COLO668 (cell line): ENCODE measurements at regions not wholly inside any gene's neighbourhood (a gene's known extent, or its start where the extent isn't known, plus 50 kb on each side); places are given as distances from the start of the nearest gene placed in this dataset.
"Not testable (repeated sequence)": the region's sequence is repeated elsewhere in the genome, so short reads cannot be mapped to it uniquely, and the experiment has no call there.

Source experiments
- DNase-seq: peaks from one replicate; lab custom pipeline; 2025; ENCODE audit not compliant: unreplicated experiment; lab: John Stamatoyannopoulos, UW

- not testable (repeated sequence) for DNase-seq
These were observed 247.5 kb downstream of the SPATA31A6 start for GRCh38 chr9:42430674-42431615.

GRCh38 chr9:42431616-42432010, 248.2 kb downstream of the SPATA31A6 start:
- DNase-seq = not testable (repeated sequence)

DNA sequence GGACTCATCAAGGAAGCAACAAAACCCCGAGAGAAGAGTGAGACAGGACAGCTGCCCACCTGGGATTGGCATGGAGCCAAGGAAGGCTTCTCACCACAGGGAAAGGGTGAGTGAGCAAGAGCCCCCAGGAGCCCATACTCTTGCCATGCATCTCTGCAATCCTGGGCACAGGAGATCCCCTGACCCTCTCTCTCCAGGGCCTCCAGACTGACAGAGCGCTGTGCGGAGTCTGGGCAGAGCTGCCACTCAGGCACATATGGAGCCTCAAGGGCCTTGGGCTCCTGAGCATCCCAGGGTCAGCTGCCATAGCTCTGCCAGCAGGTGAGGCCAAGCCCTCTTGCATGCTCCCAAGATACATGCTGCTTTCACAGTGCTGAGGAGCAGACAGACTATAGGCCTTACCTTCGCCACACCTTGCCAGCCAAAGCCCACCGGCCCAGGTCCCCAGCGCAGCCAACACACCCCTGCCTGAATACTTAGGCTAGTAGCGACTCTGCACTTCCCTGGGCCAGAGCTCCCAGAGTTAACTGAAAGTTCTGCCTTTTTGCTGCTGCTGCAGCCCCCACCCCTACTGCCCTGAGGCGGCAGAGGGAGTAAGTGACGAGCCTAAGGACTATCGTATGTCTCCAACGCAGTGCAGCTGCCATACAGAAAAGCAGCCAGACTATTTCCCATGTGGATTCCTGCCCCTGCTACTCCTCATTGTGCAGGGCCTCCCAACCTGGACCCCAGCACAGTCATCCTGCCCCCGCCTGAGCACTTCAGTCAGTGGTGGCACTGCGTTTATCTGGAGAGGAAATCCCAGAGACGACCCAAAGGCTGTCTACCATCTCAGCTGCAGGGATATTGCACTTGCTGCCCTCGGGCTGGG, 251.6 kb downstream of the SPATA31A6 start:
- DNase-seq = peak; percentile 11

- DNase-seq = not testable (repeated sequence)
These were observed 252.4 kb downstream of the SPATA31A6 start for GRCh38 chr9:42435715-42436342.

- not testable (repeated sequence) for DNase-seq
These were observed 253.7 kb downstream of the SPATA31A6 start for GRCh38 chr9:42437057-42437759.

- not testable (repeated sequence) for DNase-seq
These were observed 259.2 kb downstream of the SPATA31A6 start for GRCh38 chr9:42442680-42443079.

DNA sequence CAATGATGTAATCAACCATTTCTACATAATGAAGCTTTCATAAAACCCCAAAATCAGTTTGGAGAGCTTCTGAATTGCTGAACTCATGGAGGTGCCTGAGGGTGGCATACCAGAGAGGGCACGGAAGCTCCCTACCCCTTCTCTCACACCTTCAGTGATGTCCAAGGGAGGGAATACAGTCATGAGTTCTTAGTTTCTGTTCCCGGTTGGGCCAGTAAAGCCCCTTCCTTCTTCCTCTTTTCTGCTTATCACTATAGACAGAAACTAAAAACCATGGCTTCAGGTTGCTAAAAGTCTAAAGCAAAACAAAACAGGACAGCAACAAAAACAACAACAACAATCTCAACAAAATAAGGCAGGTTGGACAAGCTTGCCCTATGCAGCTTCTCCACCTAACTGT, 260.0 kb downstream of the SPATA31A6 start:
- DNase-seq = not testable (repeated sequence)

- not testable (repeated sequence) for DNase-seq
These were observed 278.0 kb downstream of the SPATA31A6 start for GRCh38 chr9:42461436-42461835.

DNA sequence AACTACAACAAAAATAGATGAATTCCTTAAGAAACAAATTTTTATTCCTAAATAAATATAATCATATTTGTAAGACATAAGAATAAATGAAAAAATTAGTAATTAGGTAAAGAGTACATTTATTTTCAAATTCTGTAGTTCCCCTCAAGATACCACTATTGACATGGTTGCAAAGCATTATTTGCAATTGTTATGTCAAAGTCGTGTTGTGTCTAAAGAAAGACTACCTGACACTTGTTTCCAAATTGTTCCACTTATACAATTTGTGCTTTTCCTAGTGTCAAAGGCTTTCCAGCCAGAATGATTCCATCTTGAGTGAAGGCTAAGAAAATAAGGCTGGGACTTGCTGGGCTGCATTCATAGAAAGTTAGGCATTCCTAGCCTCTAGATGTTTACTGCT, 278.4 kb downstream of the SPATA31A6 start:
- DNase-seq = not testable (repeated sequence)

DNA sequence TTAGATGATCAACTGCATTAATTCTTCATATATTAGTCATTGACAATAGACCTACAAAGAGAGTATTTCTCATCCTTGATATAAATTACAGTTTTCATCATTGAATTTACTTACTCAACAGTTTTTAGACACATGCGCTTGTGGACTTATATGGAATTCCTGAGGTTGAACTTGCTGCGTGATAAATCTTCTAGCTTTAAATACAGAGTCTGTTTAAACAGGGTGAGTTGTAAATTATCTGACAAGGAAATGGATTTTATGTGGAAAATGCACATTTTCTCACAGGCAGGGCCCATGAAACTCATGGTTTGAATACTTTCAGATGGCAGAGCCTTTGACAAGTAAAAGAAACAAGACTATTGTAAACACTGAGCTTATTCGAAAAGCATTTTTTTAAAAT, 280.5 kb downstream of the SPATA31A6 start:
- not testable (repeated sequence) for DNase-seq

- DNase-seq = not testable (repeated sequence)
These were observed 287.1 kb downstream of the SPATA31A6 start for GRCh38 chr9:42470577-42470976.

DNA sequence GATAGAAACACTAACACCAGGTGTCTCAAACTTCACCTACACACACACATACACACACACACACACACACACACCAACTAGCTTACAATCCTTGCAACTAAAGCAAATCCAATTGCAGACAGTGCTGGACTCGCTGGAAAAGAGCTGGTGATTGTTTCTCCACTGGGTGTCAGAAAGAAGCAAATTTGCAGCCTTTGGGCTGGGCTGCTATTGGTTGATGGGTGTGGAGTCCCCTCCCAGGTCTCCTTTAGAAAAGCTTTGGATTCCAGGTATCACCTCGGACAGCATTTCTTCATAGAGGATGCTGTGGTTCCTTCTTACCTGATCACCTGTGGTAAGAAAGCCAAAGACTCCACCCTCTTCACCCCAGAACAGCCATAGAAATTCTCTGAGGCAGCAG, 307.5 kb downstream of the SPATA31A6 start:
- DNase-seq = not testable (repeated sequence)

GRCh38 chr9:42502620-42503264, 319.3 kb downstream of the SPATA31A6 start:
- not testable (repeated sequence) for DNase-seq

GRCh38 chr9:42508111-42508510, 324.7 kb downstream of the SPATA31A6 start:
- DNase-seq = not testable (repeated sequence)

DNA sequence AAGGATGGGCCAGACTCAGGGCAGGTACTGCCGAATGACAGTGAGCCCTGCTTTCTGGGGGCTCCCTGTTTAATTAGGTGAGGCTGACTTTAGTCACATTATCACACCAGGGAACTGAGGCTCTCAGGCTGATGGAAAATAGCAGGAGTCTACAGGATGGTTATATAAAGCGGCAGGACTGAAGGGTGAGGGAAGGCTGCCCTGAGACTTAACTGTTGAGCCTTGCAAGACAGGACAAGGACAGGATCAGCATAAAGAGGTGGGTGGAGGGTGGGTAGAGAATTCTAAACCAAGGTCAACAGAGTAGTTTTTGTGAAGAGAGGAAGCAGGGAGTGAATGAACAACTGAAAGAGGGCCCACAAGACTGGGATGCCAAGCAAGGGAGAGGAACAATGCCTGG, 330.1 kb downstream of the SPATA31A6 start:
- DNase-seq = not testable (repeated sequence)

GRCh38 chr9:42534325-42534983, 351.0 kb downstream of the SPATA31A6 start:
- DNase-seq = not testable (repeated sequence)

GRCh38 chr9:42534984-42535325, 351.5 kb downstream of the SPATA31A6 start:
- not testable (repeated sequence) for DNase-seq

DNA sequence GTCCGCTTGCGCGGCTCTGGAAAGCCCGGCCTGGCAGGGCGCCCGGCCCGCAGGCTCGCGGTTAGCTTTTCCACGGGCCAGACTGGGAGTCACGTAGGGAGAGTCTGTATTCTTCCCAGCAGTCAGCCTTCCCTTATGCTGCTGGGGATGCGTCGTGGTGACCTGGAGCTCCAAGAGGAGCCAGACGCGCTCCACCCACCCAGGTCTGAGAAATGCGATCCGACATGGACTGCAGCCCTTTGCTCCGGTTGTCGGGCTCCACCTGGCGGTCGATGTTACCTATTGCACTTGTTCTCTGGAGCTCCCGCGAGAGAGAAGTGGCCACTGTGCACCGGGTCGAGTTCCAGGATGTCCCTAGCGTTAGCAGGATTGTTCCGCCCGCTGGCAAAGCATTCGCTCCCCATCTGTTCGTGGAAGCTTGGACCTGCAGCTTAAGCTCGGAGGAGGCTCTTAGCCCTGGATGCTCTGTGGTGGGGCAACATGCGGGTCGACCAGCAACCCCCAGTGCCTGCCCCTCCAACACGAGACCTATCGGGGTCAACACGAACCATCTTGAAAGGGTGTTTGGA, 367.4 kb downstream of the SPATA31A6 start:
- not testable (repeated sequence) for DNase-seq

- DNase-seq = not testable (repeated sequence)
These were observed 385.1 kb downstream of the SPATA31A6 start for GRCh38 chr9:42568530-42568929.
